Activated naive CD4-positive, alpha-beta T cell treated with Interleukin-2 at 50 U/mL for 16 hours (primary cell): ENCODE measurements at regions not wholly inside any gene's neighbourhood (a gene's known extent, or its start where the extent isn't known, plus 50 kb on each side); places are given as distances from the start of the nearest gene placed in this dataset.
"Not testable (repeated sequence)": the region's sequence is repeated elsewhere in the genome, so short reads cannot be mapped to it uniquely, and the experiment has no call there.

Experiments used
- DNase-seq: peaks from one replicate; pipeline ENCODE4 v3.0.0-alpha.2; 2020

DNA sequence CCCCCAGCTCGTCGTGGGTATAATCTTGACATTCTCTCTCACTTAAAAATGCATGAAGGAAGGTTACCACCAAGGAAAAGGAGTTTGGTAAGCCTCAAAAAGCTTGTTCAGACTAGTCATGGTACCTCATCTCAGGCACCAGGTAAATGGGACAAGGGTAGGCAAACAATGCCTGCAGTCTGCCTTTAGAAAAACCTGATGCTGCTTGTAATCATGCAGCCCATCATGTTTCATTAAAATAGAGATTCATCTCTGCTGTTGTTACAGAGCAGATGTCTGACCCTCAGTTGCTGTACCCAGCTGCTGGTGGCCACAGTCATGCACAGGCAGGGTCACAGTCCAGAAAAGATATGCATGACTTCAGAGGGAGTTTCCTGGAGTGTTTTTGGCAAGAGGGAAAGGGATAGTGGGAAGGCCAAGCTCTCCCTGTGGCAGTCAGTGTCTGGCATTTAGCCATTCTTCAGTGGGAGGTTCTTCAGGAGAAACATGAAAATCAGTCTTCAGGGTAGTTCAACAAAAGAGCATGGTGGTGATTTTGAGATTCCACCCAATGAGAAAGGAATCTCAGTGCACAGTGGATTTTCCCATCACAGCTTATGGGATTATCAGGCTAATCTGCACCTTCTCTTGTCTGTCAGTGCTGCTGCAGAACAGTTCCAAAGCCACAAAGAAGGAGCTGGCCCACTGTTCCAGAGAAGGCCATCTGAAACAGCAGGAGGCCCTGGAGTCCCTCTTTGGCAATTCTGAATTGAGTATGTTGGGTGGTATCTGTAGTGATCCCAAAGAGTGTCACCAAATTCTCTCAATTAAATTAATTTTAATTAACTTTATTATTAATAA is 202.7 kb upstream of the FRMD6 start:
- DNase-seq, result no peak

DNA sequence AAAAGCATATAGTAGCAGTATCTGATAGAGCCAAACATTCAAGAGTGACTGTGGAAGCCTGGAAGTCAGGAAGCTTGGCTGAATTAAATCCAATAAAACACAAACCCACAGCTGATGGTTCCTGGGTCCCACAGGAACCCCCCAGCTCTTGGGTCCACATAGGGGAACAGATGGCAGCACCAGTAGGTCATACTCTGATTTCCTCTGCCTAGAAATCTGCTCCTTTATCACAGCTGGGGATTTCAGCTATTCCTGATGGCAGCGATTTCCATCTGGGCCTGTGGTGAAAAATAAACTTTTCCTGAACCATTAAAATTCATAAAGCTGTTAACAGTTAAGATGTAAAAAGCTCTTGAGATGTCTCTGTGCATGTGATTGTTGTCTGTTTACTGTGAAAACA is 202.0 kb upstream of the FRMD6 start:
- no peak for DNase-seq

- DNase-seq, result no peak
Measured at GRCh38 chr14:51451561-51451960, 200.1 kb upstream of the FRMD6 start.

GRCh38 chr14:51453869-51454268 is 197.8 kb upstream of the FRMD6 start:
- DNase-seq, result no peak

- DNase-seq, result no peak
Measured at GRCh38 chr14:51454351-51454750, 197.4 kb upstream of the FRMD6 start.

- no peak for DNase-seq
Measured at GRCh38 chr14:51455041-51455835, 196.5 kb upstream of the FRMD6 start.

GRCh38 chr14:51457843-51458562 is 193.7 kb upstream of the FRMD6 start:
- no peak for DNase-seq

GRCh38 chr14:51458563-51458955 is 193.2 kb upstream of the FRMD6 start:
- DNase-seq, result no peak

- no peak for DNase-seq
Measured at GRCh38 chr14:51460011-51460410, 191.7 kb upstream of the FRMD6 start.

GRCh38 chr14:51462182-51462581 is 189.5 kb upstream of the FRMD6 start:
- DNase-seq, result no peak

DNA sequence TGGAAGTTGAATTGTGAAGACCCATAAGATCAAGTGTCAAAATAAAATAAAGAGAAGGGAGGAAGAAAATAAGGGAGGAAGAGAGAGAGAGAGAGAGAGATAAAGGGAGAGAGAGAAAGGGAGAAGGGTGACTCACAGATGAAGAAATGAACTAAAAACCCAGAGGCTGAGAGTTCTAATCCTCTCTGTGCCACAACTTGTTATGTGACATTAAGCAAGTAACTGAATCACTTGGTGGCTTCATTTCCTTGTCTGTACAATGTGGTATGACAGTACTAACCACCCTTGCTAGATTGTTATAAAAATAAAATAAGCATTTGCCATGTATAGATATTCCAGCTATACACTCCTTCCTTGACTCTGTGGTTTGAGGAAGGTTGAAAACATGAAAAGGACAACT is 189.0 kb upstream of the FRMD6 start:
- no peak for DNase-seq

- DNase-seq, result no peak
Measured at GRCh38 chr14:51463461-51463860, 188.2 kb upstream of the FRMD6 start.

- no peak for DNase-seq
Measured at GRCh38 chr14:51464411-51464810, 187.3 kb upstream of the FRMD6 start.

GRCh38 chr14:51465486-51465885 is 186.2 kb upstream of the FRMD6 start:
- DNase-seq, result no peak

- DNase-seq, result not testable (repeated sequence)
Measured at GRCh38 chr14:51467392-51467791, 184.3 kb upstream of the FRMD6 start.

DNA sequence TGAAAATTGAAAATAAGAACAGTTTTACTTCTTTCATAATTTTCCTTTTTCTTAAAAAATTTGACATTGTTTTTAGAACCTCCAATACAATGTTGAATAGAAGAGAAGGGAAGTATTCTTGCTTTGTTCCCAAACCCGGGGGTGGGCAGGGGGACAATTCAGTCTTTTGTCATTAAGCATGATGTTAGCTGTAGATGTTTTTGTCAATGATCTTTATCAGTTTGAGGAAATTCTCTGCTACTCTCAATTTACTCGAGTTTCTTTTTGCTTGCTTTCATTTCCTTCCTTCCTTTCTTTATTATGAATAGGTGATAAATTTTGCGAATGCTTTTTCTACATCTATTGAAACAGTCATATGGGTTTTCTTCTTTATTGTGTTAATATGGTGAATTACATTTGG is 183.2 kb upstream of the FRMD6 start:
- DNase-seq, result no peak

- no peak for DNase-seq
Measured at GRCh38 chr14:51472881-51473280, 178.8 kb upstream of the FRMD6 start.

DNA sequence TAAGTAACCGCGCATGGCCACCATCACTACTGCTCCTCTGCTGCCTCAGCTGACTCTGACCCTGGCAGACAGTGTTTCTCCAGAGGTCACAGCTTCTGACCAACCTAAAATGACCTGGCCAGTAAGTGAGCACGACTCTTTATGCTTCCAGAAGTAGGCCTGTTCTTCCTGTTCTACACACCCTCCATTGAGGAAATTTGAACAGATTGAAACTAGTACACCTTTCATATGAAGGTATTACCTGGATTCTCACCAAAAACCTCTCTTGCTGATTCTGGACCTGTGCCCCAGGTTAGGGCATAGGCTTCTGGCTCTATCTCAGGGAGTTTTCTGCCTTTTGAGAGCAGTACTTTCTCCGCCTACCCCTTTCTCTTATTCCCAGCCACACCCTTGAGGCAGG is 178.4 kb upstream of the FRMD6 start:
- DNase-seq, result no peak

DNA sequence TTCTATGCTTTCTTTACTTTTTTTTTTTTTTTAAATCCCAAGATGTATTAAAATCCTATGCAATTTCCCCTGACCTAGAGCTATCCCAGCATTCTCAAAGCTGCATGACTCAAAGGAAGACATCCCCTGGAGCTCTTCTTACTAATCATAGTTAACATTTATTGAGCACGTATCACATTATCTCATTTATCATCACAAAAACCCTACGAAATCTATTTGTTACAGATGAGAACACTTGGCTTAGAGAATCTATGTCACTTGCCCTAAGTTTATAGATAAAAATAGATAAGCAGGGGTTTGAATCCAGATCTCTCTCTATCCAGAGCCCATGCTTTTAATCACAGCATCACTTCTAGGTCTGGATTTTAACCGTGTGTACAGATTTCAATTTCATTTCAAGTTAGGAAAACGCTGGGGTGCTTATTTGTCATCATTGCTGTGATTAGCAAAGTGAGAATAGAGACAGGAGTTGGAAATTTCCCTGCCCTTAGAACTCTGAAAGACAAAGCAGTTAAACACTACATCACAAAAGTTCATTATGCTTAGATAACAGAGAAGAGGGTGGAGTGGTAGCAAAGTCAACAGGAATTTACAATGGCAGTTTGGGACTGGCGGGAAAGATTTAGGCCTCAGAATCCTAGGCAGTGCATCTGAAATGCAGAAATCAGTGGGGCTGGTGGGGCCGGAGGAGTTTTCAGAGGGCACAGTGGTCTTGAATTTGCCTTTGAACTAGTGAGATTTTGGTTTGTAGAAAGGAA is 177.7 kb upstream of the FRMD6 start:
- DNase-seq, result no peak

- DNase-seq, result no peak
Measured at GRCh38 chr14:51474854-51475253, 176.9 kb upstream of the FRMD6 start.

GRCh38 chr14:51478175-51478621 is 173.5 kb upstream of the FRMD6 start:
- no peak for DNase-seq

GRCh38 chr14:51479584-51480325 is 172.0 kb upstream of the FRMD6 start:
- DNase-seq, result no peak
